Stimulated activated CD4-positive, alpha-beta T cell treated with anti-CD3 and anti-CD28 coated beads, Interleukin-1b, Interleukin-23, amount 100 ng/mL, for 1 hour (primary cell): ENCODE measurements at regions not wholly inside any gene's neighbourhood (a gene's known extent, or its start where the extent isn't known, plus 50 kb on each side); places are given as distances from the start of the nearest gene placed in this dataset.
"Not testable (repeated sequence)": the region's sequence is repeated elsewhere in the genome, so short reads cannot be mapped to it uniquely, and the experiment has no call there.

Experiments
- DNase-seq, 2 donors: peaks; one replicate each; pipeline ENCODE4 v3.0.0-alpha.2; 2020; ENCODE audit warnings: low read depth in 2 of 2

DNA sequence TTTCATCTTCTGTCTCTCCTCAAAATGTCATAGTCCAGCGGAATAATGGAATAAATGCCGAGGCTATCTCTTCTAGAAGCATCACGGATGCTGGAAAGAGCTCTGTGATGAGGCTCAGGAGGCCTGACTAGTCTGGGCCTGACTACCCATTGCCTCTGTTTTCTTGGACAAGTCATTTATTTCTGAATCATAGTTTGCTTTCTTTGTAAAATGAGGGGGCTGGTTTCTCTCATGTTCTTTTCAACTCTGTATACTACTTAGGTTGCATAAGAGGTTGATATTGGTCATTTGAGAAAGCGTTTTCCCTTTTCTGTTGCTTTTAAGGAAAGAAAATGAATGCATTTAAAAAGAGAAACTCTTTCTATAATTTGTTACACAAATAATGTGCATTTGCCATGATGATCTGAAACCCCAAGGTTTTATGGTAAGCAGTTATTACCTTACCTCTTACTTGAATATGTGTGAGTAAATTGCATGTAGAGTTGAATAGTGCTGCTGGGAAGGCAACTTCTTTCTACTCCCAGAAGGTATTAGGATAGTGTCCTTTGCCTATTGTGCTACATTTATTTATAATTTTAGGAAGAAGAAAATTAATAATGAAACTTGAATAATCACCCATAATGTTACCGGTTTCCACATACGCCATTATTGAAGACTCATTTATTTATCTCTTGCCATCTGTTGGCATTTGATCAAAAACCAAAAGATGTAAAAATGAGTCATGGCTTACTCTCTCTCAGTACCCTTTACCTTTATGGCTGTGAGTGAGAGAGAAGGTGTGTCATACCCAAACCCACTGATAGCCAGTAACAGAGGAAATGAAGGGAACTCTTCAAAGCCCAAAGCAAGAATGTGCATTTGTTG, 179.1 kb downstream of the FASLG start:
- DNase-seq, result peak in 1 of 2 donors; percentile 10

DNA sequence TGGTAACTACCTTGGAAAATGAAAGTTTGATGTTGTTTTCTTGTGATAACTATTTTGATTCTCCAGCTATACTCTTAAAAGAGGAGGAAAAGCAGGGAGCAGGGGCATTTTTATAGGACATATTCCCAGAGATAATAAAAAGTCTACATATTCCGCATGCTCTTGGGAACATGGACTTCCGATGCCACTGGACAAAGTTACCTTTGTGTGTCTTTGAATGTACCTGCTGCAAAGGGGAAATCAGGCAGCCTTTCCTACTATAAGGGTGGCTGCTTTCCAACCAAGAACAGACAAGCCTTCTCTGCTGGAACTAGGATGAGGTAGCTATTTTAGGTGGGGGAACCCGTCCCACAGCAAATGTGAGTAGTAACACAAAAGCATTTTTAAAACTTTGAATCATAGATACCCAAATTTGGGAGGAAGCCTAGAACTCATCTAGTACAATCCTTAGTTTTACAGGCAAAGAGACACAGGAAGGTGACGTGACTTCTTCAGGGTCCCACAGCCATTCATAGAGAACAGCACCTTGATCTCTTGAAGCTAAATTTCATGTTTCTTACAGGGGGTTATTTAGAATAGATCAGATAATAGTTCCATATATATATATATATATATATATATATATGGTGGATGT, 179.9 kb downstream of the FASLG start:
- no peak for DNase-seq

DNA sequence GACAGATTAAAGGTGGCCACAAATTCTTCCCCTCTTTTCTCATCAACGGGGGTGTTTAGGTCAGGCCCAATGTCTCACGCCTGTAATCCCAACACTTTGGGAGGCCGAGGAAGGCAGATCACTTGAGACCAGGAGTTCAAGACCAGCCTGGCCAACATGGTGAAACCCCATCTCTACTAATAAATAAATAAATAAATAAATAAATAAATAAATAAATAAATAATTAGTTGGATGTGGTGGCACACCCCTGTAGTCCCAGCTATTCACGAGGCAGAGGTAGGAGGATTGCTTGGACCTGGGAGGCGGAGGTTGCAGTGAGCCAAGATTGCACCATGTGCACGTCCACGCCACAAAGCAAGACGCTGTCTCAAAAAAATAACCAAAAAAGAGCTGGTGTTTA, 180.7 kb downstream of the FASLG start:
- not testable (repeated sequence) for DNase-seq

DNA sequence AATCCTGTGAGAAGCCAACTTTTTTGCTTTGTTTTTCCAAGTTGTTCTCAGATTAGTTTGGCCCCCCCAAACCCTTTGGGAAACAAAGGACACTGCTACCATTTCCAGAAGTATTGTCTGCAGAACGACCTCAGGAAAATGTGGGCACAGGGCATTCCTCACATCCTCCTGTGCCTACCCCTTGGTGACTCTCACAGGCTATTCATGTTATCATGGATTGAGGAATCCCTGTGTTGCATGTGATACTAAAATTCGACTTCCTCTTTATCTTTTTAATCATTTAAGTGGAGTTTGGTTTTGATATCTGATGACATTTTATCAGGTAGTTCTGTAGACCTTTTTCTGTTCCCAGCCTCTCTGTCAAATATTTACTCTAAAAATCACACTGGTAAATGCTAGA, 184.5 kb downstream of the FASLG start:
- DNase-seq, result no peak

DNA sequence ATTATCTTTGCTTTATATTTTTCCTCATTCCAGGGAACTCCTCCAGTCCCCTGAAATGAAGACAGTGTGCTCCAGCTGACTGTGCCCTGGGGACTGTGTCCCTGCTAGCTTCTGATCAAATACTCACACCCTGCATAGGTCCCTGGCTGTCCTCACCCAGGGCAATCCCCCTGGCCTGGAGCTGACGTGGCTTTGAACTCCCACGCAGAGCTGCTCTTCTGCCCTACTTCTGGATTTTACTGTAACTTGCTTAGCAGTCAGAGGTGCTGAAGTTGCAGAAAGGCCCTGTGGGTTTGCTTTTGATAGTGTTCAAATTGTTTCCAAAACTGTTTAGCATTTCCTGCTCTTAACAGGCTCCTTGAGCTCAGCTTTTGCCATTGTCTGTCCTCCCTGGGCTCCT, 186.5 kb downstream of the FASLG start:
- peak; percentile 8 to 24 for DNase-seq

DNA sequence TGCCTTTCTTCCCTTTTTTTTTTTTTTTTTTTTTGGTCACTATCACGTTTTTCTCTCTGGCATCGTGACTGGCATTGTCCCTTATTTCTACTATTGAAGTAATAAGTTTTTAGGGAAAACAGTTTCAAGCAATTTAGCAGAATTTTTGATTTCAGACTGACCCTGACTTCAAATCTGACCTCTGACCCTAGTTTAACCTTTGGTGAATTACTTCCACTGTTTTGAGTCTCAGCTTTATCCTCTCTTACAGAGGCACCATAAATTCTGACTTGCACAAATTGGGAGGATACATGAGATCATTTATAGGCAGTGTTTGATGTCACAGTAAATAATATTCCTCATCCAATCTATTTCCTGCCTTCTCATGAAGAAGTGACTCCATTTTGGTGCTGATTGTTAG, 187.0 kb downstream of the FASLG start:
- DNase-seq, result no peak

DNA sequence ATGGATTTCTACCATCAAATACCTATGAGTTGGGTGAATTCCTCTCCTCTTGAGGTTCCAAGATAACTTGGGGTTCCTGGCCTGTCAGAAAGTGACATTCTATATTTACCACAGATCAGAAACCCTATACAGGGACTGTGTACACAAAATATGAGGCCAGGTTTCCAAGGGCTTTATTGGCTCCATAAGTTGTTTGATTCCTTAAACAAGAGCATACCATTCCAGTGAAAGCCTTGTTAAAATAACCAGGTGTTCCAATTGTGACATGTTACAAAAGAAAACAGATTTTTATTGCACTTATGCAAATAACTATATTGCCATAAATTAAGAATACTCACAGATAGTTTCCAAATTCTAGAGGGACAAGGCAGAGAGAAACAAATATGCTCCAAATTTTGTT, 188.9 kb downstream of the FASLG start:
- not testable (repeated sequence) for DNase-seq

DNA sequence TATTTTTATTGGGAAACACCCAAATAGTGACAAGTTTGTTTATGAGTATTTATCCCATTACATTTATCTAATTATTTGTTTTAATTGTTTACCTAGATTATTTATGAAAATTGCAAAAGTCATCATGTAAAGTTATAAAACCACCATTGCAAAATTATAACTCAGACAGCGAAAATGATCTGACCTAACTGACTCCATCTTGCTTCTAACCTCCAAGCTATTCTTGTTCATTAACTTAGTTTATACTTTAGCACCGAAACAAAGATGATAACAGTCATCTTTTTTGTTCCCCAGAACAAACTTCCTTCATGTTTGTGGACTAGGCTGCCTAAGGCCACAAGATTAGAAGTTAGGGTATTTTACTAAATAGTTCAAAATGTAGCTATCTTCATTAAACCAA, 190.8 kb downstream of the FASLG start:
- DNase-seq, result no peak

DNA sequence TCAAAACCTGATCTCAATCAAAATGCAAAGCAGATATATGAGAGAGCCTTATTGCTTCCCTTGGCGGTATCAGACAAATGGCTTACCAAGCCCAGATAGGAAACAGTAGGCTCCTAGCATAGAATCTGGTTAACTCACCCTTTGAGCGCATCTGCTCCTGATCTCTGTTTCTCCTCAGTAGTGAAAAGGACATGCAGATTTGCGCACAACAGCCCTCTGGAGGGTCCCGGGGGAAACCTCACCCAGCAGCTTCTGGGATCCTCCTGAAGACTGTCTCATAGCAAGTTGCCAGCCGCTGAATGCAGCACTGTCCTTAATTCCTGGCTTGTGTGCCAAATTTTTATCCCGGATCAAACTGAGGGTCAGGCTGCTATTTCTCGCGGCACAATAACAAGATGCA, 192.2 kb downstream of the FASLG start:
- DNase-seq, result no peak

DNA sequence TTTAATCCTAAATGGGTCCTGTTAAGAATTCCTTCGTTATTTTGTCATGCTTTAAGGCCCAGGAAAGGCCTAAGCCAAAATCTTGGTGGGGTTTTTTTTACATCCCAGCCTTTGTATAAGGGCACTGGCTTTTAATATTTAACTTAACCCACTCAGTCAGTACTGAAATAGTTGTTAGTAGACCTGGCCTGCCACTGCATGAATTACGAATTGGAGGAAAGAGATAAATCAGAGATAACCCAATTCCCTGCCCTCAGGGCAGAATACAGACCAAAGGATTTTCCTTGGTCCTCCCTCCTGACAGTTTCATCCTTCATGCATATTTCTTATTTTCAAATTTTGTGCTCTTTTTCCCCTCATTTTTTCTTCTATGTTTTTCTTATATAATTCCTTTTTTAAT, 193.0 kb downstream of the FASLG start:
- no peak for DNase-seq

DNA sequence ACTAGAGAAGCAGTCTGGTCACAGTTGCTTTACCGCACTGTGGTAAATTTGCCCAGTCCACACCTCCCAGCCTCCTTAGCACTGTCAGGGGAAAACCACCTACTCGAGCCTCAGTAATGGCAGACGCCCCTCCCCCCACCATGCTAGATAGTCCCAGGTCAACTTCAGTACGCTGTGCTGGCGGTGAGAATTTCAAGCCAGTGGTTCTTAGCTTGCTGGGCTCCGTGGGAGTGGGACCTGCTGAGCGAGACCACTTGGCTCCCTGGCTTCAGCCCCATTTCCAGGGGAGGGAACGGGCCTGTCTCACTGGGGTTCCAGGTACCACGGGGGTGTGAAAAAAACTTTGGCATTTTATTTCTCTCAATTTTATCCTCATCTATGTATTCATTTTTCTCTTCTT, 194.8 kb downstream of the TNFSF18 start:
- not testable (repeated sequence) for DNase-seq

DNA sequence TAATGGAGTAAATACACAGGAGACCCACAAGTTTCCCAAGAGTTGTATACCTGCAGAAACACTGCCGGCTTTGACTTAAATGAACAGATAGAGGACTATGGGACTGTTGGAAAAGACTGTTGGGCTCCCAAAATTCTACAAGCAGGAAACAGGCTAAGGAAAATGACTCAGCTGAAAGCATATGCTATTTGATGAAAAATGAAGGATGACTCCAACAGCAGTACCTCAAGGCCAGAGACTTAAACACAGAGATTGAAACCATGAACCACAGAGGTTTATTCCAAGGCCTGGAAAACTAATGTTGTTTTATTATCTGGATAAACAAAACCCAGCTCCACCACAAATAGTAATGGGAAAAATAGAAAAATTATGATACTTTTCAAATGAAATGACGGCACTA, 187.7 kb downstream of the TNFSF18 start:
- DNase-seq, result no peak

DNA sequence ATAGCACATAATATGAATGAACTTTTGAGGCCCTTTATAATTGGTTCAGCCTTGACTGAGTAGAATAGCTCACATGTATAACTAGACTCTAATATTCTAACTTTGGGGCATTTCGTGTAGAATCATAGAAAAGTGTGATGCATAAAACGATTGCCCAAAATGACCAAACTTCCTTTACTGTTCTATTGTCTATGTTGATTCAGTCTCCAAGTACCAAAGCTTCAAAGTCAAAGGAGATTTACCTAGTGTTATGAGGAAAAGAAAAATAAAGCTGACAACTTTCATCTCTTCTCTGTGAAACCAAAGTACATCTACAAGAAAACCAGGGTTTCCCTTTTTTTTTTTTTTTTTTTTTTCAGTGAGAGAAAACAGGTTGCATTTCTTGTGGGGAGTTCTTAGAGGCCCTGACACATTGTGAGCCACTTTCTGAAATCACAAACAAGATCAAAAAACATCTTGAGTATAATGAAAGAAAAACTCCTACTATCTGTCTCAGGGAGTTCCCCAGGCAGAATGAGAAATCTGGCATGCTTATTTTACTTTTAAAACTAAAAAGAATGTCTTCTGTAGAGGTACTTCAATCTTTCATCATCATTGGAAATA, 183.4 kb downstream of the TNFSF18 start:
- DNase-seq, result no peak

DNA sequence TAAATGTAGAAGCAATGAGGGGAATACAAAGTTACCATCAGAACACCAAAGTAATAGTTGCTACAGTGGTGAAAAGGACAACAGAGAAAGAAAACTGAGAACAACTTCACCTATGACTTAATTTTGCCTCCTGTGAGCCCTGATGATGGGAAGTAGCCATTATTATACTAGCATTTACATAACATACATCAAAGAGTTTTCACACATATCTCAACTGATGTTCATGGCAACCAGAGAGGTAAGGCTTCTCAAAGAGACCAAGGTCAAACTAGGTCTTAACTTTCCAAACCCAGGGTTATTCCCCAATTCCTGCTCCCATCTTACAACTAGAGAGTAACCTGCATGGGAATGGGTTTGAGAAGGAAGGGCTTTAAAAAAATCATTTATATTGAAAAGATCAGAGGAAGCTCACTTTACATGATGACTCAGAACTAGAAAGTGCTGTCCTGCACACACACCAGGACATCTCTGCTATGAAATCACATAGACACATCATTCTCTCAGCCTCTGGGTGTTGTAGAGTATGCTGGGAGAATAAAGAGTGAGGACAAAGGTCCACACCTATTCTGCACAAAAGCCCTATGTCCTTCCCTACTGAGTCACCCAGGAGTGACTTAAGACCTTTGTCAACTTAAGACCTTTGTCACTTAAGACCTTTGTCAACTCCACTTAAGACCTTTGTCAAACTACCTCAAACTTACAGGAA, 179.7 kb downstream of the TNFSF18 start:
- DNase-seq, result no peak

DNA sequence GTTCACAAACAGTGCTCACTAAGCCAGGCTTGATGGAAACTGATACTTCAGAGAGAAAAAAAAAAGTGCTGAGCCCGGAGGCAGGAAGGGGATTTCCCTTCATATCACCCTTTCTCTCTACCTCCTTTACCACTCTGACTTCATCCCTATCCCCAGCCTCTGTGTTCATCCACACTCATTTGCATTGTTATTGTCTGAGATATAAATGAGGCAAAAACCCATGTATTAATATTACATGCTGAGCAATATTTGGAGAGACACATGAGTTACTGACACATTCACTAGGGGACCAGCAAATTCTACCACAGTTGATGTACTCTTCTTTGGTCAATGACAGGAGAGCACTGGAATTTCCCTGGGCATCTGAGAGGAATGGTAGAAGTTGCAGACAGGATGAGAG, 175.8 kb downstream of the TNFSF18 start:
- DNase-seq, result no peak

DNA sequence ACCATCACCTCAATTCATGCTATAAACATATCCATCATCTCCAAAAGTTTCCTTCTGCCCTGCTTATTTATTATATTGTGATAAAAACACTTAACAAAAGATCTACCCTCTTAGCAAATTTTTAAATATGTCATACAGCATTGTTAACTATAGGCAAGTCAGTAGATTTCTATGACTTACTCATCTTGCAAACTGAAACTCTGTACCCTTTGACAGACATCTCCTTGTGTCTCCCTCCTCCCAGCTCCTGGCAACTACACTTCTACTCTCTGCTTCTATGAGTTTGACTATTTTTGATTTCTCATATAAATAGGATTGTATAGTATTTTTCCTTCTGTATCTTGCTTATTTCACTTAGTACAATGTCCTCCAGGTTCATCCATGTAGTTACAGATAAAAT, 174.8 kb downstream of the TNFSF18 start:
- no peak for DNase-seq

DNA sequence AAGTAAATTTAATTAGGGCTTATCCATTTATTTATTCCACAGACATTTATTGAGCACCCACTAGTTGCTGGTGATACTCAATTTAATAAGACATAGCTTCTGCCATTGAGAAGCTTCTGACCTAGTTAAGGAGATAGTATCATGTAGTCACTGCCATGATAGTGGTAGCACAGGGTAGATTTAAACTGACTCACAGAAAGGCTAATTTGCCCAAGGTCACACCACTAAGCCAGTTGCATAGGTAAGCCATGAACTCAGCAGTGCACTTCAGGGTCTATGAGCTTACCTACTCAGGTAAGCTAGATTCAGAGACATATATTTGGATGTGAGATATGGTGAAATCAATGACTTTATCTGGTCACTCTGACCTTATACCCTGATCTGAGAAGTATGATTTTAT, 168.4 kb downstream of the TNFSF18 start:
- no peak for DNase-seq

DNA sequence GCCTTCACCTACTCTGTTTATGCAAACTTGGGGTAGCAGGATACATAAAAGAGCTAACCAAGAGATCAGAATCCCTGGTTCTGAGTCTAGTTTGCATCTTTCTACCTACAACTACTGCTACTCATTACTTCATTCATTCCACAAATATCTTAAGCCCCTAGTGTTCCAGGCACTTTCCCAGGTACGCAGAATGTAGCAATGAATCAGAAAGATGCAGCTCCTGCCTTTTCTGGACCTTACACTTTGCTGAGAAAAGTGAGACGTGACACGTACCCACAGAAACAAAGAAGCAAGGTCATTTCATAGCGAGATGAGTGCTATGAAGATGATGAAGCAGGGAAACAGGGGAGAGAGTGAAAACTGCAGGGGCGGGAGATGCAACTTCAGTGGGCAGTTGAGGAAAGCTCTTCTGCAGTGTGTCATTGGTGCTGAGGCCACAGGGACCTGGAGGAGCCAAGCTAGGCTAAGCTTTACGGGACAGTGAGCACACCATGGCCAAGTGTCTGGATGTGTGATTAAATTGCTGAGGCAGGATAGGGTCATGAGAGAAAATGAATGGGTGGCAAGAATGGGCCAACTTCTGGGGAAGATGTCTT, 167.9 kb downstream of the TNFSF18 start:
- DNase-seq, result no peak

DNA sequence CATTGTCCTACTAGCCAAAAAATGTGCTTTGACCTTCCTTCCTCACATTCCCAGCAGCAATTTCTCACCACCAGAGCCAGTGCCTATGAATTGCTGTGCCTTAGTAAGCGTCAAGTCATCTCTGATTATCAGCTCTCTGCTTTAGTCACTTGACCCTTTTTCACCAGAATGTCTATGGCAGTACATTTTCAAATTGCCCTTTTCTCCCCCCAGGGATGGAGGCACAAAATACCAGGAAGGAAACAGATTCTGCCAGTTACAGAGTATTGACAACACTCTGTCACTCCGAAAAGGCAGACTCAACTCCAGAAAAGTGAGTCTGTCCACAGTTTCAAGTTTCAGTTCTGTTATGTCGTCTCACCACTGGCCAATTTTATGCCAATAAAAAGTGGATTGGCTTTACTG, 167.4 kb downstream of the TNFSF18 start:
- no peak for DNase-seq

DNA sequence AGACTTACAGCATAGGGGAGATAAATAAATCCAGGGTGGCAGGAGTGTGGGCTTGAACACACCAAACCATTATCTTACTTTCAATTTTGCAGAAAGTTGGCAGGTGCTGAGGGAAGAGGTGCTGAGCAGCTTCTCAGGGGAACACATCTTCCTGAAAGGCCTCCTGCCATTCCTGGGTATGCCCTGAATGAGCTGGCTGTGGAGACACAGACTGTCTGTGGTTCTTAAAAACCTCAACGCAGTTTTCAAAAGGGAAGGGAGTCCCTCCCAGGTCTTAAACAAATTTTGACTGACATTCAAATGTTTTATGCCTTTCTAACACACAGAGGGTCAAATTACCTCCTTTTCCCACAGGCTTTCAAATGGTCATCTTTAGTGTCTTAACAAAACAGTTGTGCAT, 166.9 kb downstream of the TNFSF18 start:
- DNase-seq, result no peak

DNA sequence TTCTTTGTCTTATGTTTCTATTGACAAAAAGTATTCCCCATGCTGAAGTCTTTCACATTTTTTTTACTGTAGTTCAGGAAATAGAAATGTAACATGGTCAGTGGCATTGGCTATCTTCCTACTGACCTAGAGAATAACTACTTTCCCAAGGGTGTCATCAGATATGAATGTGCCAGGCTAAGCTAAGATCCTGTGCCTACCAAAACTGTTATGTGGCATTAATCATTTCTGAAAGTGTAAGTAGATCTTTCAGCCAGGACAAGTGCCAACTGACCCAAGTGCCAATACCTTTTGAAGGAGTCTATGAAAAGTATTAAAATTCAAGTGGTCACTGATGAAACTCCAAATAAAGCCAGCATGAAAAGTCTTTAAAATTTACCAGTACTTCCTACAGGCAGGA, 165.3 kb downstream of the TNFSF18 start:
- no peak for DNase-seq

DNA sequence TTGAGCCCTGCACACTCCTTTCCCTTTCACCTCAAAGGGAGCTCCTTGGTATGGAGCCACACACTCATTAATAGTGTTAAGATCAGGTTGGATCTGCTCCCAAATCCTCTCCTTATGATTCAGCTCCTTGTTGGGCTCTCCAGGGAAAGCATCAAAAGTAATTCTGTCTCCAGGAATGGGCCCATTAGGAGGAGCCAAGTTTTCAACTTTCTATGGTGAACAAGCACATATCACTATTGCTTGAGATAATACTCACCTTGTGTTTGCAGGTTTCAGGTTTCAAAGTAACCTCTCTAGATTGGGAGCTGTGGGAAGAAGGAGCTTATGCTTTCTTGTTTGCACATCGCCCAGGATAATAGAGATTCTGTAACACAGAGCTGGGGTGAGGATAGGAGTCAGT, 164.8 kb downstream of the TNFSF18 start:
- DNase-seq, result no peak
